HG02571 (cell line): ENCODE measurements at regions not wholly inside any gene's neighbourhood (a gene's known extent, or its start where the extent isn't known, plus 50 kb on each side); places are given as distances from the start of the nearest gene placed in this dataset.

ENCODE experiments used
- ATAC-seq: cut with Tn5 transposase; IDR thresholded peaks from one replicate; pipeline ENCODE4 v1.9.1; 2021; ENCODE audit warnings: mild to moderate bottlenecking, moderate library complexity; ENCODE audit not compliant: unreplicated experiment

DNA sequence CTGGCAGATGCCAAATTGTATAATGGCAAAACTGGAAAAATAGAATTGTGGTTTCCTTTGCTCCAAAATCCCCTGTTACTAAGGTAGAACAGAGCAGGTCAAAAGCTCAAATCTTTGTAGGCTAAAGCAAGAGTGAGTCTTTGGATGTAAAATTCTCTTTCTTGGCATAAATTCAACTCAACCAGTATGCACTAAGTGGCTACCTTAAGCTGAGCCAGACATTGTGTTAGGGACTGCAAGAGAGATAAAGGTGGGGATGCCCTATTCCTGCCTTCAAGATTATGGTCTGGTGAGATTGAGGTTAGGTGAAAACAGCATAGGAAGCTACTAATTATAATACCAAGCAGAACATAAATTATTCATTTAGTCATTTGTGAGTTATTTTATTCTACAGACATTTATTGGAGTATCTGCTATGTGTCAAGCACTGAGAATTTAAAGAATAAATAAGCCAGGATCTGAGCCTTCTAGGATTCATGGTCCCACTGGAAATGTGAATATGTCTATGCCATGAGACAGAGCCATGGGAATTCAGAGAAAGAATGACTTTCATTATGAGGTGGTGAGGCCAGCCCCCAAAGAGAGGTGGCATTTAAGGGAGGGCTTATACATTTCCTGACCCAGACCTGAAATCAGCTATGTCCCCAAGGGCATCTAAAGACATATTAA, 198.0 kb upstream of the NCKAP5 start:
- ATAC-seq: no peak

DNA sequence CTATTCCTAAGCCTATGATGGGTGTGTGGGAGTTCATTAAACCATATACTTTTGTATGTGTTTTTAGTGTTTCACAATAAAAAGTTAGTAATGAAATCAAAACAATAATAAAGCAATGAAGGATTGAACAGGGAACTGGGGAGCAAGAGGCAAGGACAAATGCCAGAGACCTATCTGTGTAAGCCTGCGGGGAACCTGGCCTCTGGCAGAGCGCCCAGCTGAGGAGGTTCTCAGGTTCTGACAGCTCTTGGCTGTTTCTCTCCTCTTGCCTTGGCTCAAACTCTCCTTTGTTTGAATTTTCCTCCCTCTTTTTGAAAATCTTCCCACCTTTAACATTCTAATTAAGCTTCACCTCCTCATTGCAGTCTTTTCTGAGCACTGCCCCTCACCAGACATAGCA, 200.0 kb upstream of the NCKAP5 start:
- ATAC-seq: no peak

DNA sequence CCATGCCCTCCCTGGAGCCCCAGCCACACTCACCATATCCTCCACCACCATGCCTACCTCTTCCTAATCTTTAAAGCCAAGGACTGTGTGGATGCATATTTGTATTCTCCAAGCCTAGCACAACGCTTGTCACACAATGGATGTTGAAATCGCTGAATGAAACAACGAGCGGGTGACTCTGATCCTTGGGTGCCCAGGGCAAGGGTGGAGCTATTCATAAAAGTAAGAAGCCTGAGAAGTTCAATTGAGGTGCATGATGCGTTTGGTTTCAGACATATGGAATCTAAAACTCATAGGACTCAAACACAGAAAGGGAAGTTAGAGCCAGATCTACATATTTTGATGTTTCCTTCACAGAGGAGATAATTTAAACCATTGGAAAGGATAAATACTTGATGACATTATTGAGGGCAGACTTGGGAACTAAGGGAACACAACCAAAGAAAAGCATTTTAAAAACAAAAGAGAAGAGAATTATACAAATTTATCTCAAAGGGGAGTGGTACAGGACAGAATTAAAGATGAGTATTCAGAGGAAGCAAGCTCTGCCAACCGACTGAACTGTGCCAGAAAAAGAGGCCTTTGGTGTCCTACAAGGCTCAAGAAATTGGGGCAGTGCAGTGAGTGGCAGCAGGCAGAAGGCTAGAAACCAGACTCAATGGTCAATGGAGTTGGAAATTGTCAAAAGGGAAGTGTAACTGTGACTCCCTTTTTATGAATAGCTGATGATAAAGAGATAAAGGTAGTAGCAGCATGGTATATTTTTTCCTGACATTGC, 200.6 kb upstream of the NCKAP5 start:
- ATAC-seq: no peak

DNA sequence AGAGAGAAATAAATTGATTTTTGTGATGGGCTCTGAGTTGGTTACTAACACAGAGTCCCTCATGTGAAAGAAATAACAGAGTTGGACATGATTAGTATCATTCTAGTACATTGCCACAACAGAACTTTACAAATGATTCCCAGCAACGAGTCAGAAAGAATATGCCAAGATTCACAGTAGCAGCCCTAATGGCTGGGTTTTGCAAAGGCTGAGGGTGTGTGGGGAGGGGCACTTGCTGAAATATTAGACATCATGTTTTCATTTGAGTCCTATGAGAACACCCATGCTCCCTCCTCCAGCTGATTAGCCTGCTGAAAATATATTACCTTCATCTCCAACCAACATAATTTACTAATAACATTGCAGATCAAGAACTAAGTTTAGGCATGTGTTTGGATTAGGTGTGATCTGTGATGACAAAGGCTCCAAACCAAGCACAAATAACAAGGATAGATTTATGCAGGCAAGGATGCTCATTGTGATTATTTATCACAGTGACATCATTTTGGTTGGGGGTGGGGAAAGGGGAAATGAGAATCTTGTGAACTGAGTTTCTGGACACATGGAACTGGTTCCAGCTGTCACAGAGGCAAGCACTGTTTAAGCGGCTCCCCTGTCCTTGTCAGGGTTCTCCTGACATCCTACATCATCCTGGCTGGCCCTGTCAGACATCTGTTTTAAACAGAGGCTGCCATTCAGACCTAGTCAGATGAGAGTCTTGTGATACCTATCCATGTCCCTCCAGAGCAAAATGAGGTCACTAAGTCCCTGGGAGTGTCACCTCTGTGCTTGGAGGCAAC, 205.8 kb upstream of the NCKAP5 start:
- no peak for ATAC-seq

DNA sequence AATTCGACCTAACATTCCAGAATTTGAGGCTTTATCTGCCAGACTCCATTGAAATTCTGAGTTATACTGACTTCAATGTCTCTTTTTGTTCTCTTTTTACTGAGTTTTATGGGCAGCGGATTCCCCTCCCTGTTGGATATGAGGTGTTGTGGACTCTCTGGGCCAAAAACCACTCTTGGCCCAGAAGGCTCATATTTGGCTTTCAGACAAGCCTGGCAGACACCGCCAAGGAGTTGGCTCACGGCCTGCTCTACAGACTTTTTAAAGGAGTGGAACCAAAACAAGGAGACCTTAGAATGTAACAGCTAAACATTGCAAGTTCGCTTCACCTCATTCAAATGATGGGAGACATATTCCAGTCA, 206.4 kb upstream of the NCKAP5 start:
- no peak for ATAC-seq

DNA sequence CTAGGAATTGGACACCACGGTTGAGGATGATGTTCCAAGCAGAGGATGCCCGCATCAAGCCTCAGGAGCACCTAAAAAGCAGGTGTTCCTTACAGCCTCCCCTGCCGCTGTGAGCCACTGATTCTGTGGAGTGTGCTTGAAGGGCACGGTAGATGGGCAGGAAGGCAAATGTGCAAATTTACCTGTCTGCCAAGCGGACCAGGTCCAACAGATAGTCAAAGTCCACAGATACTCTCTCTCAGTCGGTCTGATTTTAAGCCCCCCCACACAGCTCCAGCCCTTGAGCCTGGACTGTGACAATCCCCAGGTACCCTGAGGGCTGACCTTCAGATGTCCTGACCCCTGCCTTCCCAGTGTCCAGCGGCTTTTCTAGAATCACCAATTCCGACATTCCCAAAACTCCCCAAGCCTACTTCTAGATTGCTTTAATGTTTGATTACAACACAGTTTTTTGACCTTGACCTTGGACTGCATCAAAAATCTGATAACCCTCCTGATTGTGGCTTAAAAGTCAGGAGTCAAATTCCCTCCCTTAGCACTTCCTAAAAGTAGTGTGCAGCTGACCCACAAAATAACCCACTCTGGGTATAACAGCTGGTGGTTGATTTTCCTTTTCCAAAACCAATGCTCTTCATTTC, 208.8 kb upstream of the NCKAP5 start:
- no peak for ATAC-seq

DNA sequence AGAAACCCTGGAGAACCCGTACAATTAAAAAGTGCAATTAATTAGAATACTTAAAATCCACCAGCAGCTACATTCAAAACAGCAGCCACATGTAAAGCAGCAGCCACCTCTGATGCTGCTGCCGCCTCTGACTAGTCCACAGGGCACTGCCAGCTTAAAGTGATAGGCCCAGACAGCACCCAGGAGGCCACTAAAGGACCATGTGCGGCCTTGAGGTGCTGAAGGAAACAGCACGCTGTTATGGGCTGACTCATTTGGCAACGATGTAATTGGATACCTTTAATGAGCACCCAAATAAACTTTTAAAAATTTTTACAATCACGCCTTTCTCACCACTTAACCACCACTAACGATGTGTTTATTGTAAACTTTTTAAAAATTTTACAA, 209.3 kb upstream of the NCKAP5 start:
- ATAC-seq: no peak

DNA sequence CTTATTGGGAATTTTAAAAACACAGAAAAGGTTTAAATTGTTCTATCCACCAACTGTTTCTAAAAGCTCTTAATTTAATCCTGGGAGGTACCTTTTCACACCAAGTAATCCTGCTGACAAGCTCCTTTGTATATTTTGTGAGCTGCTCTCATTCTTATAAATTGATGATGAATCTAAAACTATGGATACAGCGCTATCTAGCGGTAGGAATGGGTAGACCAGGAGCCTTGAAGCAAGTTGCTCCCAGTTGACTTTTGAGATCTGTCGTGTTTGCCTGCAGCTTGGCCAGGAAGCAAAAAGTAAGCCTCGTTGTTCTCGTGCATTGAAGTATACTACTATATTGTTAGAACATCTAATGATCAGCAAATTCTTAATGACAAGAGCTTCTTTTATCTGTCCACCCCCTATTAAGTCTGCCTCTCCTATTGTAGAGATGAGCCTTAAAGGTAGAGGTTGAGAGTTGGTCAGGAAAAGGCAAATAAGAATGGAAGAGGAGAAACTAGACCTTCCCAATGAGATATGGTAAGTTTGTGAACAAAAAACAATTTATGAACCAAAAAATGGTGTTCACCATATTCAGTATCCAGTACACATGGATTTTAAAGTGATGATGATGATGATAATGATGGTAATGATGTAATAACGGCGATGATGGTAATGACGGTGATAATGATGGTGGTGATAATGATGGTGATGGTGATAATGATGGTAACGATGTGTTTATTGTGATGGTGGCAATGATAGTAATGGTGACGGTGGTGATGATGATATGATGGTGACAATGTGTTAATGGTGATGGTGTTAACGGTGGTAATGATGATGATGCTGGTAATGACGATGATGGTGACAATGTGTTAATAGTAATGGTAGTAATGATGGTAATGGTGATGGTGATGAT, 212.1 kb upstream of the NCKAP5 start:
- no peak for ATAC-seq

DNA sequence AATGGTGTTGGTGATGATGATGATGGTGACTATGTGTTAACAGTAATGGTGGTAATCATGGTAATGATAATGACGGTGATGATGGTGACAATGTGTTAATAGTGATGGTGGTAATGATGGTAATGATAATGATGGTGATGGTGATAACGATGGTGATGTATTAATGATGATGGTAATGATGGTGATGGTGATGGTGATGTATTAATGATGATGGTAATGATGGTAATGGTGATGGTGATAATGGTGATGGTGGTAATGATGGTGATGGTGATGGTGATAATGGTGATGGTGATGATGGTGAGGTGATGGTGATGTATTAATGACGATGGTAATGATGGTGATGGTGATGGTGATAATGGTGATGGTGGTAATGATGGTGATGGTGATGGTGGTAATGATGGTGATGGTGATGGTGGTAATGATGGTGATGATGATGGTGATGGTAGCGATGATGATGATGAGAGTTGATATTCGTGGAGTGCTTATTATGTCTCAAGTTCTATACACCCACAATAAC, 212.8 kb upstream of the NCKAP5 start:
- ATAC-seq: no peak

DNA sequence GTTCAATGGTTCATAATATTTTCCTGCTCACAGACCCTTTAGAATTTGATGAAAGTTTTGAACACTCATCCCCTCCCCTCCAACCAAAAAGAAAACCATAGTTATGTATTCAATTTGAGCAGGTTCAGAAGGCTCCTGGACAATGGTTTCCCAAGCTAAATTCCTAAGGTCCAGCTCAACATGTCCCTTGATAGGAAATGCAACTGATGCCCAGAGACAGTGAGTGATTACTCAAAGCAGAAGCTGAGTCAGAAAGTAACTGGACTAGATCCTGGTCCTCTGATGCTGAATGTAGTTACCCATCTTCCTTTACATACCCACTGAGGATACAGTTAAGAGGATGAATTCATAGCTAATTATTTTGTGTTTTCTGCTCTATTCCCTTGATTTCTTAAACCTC, 218.9 kb upstream of the NCKAP5 start:
- ATAC-seq: no peak

DNA sequence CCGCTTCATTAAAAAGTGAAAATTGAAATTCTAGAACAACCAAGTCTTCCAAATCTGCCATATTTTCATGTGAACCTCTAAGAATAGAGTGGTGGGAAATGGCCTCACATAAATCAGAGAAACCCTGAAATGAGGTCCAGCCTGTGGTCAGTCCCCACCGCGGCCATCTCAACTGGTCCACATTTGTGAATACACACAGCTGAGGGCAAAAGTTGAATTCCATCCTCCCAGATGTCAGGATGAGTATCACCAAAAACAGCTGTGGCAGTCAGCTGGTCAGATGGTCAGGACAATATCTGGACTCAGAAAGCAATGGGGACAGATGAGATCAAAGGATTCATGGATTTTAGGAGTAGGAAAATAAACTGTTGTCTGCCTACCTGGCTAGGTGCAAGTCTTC, 219.4 kb upstream of the NCKAP5 start:
- ATAC-seq: no peak

DNA sequence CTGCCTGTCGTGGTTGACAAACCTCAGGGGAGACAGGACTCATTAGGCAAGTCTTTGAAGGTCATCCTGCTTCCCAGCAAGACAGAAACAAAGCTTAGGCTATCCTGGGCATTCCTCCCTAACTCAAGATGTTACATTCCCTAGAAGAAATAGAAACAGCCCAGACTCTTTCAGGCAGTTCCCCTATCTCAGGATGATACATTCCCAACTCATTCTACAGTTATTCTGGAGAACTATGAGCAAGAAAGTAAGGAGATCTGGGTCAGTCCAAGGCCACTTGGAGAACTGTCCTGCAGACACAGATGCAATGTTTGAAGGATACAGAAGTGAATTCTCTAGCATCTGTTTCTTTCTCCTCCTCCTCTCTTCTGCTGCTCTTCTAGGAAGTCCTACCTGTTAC, 220.1 kb upstream of the NCKAP5 start:
- ATAC-seq: no peak

DNA sequence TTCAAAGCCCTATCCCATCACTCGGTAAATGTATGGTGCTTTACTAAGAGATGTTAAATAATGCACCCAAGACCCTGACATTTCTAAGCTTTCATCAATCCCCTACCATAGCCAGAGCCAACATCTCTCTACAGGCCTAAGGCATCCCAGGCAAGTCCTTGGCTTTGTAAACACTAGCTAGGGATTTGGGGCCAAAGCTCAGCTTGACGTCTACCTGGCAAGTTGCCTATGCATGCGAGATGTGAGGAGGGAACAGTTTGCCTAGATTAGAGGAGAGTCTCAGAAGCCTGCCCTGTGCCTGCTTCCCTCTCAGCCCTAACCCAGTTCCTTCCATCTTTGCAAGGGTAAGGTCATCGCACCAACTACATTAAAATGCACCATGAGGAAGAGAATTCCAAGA, 221.5 kb upstream of the NCKAP5 start:
- no peak for ATAC-seq

DNA sequence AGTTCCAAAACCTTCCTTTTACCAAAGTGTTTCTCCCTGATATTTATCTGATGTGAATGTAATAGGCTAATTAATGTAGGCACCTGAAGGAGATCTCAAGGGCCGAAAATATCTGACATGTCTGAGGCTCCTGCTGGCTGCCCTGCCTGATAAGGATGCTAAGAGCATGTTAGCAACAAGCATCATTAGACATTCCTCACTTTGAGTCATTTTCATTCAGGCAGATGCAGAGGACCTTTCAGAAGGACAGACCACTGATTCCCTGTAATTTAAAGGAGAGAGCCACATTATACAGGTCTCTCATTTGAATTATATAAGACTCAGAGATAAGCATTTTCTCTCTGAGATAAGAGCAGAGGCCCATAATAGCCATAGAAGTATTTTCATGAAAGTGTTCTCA, 222.4 kb upstream of the NCKAP5 start:
- ATAC-seq: no peak

DNA sequence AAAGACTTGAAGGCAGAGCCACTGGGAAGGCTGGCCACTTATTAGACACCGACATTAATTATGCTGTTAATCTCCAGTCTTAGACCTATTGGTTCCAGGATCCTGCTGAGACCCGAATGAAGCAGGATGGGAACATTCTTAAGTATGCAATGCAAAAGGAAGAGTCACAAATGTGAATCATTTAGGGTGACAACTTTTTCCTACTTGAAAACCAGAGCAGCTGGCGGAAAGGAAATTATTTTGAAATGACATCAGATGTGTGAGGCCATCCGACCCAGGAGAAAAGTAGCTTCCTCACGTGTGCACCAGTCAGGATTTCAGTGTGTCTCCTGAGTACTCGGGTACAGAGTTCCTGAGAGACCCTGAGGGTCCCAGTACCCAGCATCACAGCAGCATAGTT, 222.9 kb upstream of the NCKAP5 start:
- ATAC-seq: no peak

DNA sequence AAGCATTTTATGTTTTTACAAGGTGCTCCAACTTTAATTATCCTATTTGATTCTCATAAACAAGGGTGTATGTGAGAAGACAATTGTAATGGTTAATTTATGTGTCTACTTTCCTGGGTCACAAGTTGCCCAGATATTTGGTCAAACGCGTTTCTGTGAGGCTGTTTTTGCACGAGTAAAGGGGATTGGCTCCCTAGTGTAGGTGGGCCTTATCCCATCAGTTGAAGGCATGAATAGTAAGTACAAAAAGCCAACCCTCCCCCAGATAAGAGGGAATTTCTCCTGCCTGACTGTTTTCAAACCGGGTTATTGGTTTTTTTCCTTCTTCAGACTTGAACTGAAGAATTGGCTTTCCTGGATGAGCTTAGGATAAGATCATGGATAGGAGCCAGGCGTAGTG, 224.0 kb upstream of the NCKAP5 start:
- ATAC-seq: no peak

DNA sequence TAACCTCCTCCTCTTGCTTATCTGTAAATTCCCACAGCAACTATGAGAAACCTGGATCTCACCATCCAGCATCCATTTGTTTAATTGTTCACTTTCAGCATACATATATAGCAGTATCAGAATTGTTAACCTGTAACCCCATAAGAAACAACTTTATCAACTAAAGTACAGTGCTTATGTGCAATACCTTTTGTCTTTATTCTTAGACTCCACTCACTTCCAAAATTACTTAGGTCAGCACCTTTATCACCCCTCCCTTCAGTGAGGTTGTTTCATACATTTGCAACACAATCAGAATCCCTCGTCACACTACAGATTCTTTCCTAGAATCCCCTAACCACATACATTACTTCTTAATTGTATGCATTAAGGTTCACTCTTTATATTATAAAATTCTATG, 225.9 kb upstream of the NCKAP5 start:
- no peak for ATAC-seq

DNA sequence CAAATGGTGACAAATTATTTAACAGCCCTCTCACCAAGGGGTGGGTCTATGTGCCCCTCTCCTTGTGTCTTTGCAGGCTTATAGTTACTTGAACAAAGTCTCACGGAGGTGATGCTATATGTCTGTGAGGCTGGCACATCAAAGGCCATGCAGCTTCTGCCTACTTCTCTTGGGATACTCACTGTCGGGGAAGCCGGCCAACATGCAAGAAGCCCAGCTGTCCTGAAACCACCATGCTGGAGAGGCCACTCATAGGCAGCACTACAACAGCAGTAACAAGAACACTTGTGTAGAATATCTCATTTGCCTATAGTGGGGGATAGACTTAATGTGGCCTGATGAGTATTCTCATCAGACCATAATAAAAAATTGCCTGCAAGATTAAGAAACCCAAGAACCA, 233.7 kb upstream of the NCKAP5 start:
- ATAC-seq: no peak

DNA sequence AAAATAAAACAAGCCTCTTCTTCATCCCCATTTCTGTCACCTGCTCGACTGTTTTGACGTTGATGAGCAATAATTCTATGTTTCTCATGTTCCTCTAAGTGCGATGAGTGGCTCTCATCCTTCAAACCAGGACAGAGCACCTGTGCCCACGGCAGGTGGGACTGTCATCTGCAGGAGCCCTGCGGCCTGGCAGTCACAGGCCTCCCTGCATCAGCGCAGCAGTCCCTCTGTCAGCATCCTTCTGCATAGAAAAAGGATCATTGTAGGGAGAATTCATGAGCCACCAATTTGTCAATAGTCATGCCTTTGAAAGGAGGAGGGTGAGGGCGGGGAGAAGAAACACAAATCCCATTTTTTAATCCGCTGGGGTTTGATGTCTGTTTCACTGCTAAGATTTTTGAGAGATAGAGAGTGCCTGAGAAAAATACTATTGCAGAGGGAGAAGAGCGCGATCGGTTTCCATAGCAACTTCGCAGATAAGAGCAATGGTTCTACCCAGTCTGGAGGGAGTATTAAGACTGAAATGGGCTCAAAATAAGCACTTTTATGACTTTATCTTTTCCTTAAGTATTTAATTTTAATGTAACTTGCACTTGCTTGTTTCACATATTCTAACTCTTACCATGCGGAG, 234.3 kb upstream of the NCKAP5 start:
- no peak for ATAC-seq

DNA sequence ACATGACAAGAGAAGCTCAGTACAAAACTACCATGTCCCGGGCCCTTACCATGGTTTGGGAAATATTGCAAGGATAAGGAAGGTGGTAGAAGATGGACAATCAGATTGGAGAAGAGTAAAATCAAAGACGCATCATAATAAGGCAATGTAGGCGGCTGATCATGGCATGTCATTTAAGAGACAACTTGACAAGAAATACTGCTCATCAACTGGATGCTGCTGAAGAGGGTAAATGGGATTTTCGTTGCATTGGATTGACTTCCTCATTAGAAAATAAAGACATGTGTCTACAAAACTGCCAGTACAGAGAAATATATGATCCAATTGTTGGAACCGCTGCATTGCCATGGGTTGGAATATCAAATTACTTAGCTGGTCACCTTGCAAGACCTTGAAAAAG, 238.3 kb upstream of the NCKAP5 start:
- ATAC-seq: no peak
